ENCODE measurements at regions not wholly inside any gene's neighbourhood (a gene's known extent, or its start where the extent isn't known, plus 50 kb on each side); places are given as distances from the start of the nearest gene placed in this dataset.

DNA sequence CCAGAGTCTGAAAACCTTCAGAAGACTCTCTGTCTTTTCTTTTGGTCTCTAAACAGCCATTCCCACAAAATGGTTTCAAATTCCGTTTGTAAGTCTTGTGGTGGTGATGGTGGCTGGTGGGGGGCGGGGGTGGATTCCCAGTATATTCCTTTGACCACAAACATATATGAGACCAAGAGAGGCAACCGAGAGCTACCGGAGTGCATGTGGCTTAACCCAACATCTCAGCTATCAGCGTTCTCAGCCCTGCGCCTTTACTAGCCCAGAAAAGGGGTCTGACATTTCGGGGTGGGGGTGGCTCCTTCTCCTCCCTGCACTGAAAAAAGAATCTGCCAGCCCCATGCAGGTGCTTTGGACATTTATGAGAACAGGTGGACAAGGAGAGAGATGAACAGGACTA, 621.1 kb downstream of the ACTR3B start:
- no peak overlapping the region for H3K9ac ChIP-seq (ENCODE audit: low read length)
- Mint-ChIP-seq H3K4me1 (ENCODE audit: low read depth, unreplicated experiment) (no peaks in the 10 kb centered on the region), H3K36me3 (ENCODE audit: low read depth, unreplicated experiment) (no peaks in the 10 kb centered on the region), H3K4me3 (ENCODE audit: unreplicated experiment) (no peak overlapping the region), H3K27ac (ENCODE audit: unreplicated experiment) (no peak overlapping the region), H3K27me3 (ENCODE audit: low read depth, unreplicated experiment) (no peaks in the 10 kb centered on the region), H3K9me3 (ENCODE audit: unreplicated experiment) (peaks cover 7% of the 10 kb centered on the region)
- no peaks in the 10 kb centered on the region for H3K36me3 ChIP-seq (ENCODE audit: insufficient read depth, low read length)
- H3K4me1 ChIP-seq (ENCODE audit: insufficient read depth, low read length): no peaks in the 10 kb centered on the region
- no peak overlapping the region for H3K27ac ChIP-seq (ENCODE audit: low read depth, low read length)
- H4K20me1 ChIP-seq (ENCODE audit: insufficient read depth, low read length): no peaks in the 10 kb centered on the region
- no peak overlapping the region for H2AFZ ChIP-seq (ENCODE audit: low read depth, low read length)
- H3K9me3 ChIP-seq (ENCODE audit: insufficient read depth, low read depth, low read length): no peaks in the 10 kb centered on the region
- no peak overlapping the region for H3K4me2 ChIP-seq (ENCODE audit: low read length)
- no peak for TF ChIP-seq EZH2 (IDR thresholded peaks at IDR 0.05; ENCODE audit: insufficient read depth, low read length)
- TF ChIP-seq, protein P1, sequence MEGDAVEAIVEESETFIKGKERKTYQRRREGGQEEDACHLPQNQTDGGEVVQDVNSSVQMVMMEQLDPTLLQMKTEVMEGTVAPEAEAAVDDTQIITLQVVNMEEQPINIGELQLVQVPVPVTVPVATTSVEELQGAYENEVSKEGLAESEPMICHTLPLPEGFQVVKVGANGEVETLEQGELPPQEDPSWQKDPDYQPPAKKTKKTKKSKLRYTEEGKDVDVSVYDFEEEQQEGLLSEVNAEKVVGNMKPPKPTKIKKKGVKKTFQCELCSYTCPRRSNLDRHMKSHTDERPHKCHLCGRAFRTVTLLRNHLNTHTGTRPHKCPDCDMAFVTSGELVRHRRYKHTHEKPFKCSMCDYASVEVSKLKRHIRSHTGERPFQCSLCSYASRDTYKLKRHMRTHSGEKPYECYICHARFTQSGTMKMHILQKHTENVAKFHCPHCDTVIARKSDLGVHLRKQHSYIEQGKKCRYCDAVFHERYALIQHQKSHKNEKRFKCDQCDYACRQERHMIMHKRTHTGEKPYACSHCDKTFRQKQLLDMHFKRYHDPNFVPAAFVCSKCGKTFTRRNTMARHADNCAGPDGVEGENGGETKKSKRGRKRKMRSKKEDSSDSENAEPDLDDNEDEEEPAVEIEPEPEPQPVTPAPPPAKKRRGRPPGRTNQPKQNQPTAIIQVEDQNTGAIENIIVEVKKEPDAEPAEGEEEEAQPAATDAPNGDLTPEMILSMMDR (IDR thresholded peaks at IDR 0.05; ENCODE audit: insufficient read depth, low read depth, low read length): no peak
- FAIRE-seq (no peak), DNase-seq (ENCODE audit: low read depth) (no peak)
- no peaks in the 10 kb centered on the region for H3K27me3 ChIP-seq (ENCODE audit: insufficient read depth, low read length)
- no peak overlapping the region for H3K4me3 ChIP-seq (ENCODE audit: insufficient read depth, low read depth, low read length)
- H3K79me2 ChIP-seq (ENCODE audit: insufficient read depth, low read length): no peaks in the 10 kb centered on the region

DNA sequence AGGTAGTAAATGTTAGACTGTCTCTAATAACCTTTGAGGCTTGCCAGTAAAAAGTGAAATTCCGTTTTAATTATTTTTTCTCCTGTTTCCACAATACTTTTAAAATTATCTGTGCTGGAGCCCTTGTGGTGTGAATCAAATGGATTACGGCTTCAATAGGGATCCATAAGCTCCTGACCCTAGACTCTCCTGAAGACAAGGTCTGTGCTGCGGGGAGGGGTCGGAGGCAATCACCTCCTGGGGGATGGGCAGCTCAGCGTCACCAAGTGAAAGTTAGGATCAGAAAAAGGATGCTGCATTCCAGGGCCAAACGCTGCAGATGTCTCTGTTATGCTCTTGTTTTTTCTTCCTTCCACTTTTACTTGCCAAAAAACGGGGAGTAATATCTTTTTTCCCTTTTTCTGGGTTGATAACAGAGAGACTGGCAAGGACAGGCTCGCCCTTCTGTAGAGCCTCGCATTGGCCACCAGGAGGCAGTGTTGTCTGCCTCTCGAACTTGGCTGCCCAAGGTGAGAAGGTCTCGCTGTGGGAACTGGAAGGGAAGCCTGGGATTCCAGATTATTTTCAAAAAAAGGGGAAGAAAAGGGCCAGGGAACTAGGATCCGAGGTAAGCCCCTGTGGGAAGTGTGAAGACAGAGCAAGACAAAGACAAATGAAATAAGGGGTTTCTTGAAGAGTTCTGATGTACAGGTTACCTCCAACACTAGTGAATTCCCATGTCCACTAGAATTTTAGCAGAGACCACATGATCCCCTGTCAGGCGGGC, 621.9 kb downstream of the ACTR3B start:
- no peak for FAIRE-seq
- DNase-seq (ENCODE audit: low read depth): no peak
- no peaks in the 10 kb centered on the region for H3K36me3 Mint-ChIP-seq (ENCODE audit: low read depth, unreplicated experiment)
- Histone ChIP-seq H3K9me3 (ENCODE audit: insufficient read depth, low read depth, low read length) (no peaks in the 10 kb centered on the region), H3K4me2 (ENCODE audit: low read length) (no peak overlapping the region), H3K36me3 (ENCODE audit: insufficient read depth, low read length) (no peaks in the 10 kb centered on the region), H2AFZ (ENCODE audit: low read depth, low read length) (no peak overlapping the region), H3K79me2 (ENCODE audit: insufficient read depth, low read length) (no peaks in the 10 kb centered on the region), H3K4me3 (ENCODE audit: insufficient read depth, low read depth, low read length) (no peak overlapping the region), H4K20me1 (ENCODE audit: insufficient read depth, low read length) (no peaks in the 10 kb centered on the region), H3K27me3 (ENCODE audit: insufficient read depth, low read length) (no peaks in the 10 kb centered on the region), H3K9ac (ENCODE audit: low read length) (no peak overlapping the region), H3K27ac (ENCODE audit: low read depth, low read length) (no peak overlapping the region), H3K4me1 (ENCODE audit: insufficient read depth, low read length) (no peaks in the 10 kb centered on the region)
- H3K27ac Mint-ChIP-seq (ENCODE audit: unreplicated experiment): no peak overlapping the region
- no peaks in the 10 kb centered on the region for H3K4me1 Mint-ChIP-seq (ENCODE audit: low read depth, unreplicated experiment)
- TF ChIP-seq, protein P1 (IDR thresholded peaks at IDR 0.05; ENCODE audit: insufficient read depth, low read depth, low read length): peak; percentile 45
- no peak for TF ChIP-seq EZH2 (IDR thresholded peaks at IDR 0.05; ENCODE audit: insufficient read depth, low read length)
- H3K27me3 Mint-ChIP-seq (ENCODE audit: low read depth, unreplicated experiment): no peaks in the 10 kb centered on the region
- H3K9me3 Mint-ChIP-seq (ENCODE audit: unreplicated experiment): peaks cover 10% of the 10 kb centered on the region
- no peak overlapping the region for H3K4me3 Mint-ChIP-seq (ENCODE audit: unreplicated experiment)

DNA sequence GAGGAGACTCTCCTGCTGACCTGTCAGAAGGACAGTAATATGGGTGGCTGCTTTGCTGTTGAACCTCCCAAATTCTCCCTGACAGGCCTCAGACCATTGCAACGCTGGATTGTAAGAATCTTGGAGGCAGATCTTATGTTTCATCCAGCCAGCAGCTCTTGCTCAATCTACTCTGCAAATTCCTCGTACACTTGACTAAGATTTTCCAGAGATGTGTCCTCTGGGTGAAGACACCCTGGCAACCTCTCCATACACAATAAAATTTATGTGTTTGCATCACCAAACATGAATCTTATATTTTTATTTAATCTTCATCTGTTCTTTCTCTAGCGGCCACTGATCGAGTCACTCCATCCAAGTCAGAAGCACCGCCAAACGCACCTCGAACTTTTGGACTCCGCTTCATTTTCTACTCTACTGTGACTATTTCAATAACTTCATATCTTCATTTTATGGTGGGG, 623.1 kb downstream of the ACTR3B start:
- Histone ChIP-seq H3K36me3 (ENCODE audit: insufficient read depth, low read length) (no peaks in the 10 kb centered on the region), H3K4me2 (ENCODE audit: low read length) (no peak overlapping the region), H3K27ac (ENCODE audit: low read depth, low read length) (no peak overlapping the region), H3K4me3 (ENCODE audit: insufficient read depth, low read depth, low read length) (no peak overlapping the region), H2AFZ (ENCODE audit: low read depth, low read length) (no peak overlapping the region), H3K9ac (ENCODE audit: low read length) (no peak overlapping the region), H4K20me1 (ENCODE audit: insufficient read depth, low read length) (no peaks in the 10 kb centered on the region), H3K9me3 (ENCODE audit: insufficient read depth, low read depth, low read length) (no peaks in the 10 kb centered on the region), H3K4me1 (ENCODE audit: insufficient read depth, low read length) (no peaks in the 10 kb centered on the region), H3K79me2 (ENCODE audit: insufficient read depth, low read length) (no peaks in the 10 kb centered on the region), H3K27me3 (ENCODE audit: insufficient read depth, low read length) (no peaks in the 10 kb centered on the region)
- H3K27ac Mint-ChIP-seq (ENCODE audit: unreplicated experiment): no peak overlapping the region
- no peak overlapping the region for H3K4me3 Mint-ChIP-seq (ENCODE audit: unreplicated experiment)
- H3K36me3 Mint-ChIP-seq (ENCODE audit: low read depth, unreplicated experiment): no peaks in the 10 kb centered on the region
- FAIRE-seq (no peak), DNase-seq (ENCODE audit: low read depth) (no peak)
- H3K27me3 Mint-ChIP-seq (ENCODE audit: low read depth, unreplicated experiment): peaks cover 1% of the 10 kb centered on the region
- H3K9me3 Mint-ChIP-seq (ENCODE audit: unreplicated experiment): peaks cover 9% of the 10 kb centered on the region
- H3K4me1 Mint-ChIP-seq (ENCODE audit: low read depth, unreplicated experiment): no peaks in the 10 kb centered on the region
- no peak for TF ChIP-seq EZH2 (IDR thresholded peaks at IDR 0.05; ENCODE audit: insufficient read depth, low read length)
- TF ChIP-seq, protein P1 (IDR thresholded peaks at IDR 0.05; ENCODE audit: insufficient read depth, low read depth, low read length): no peak
